ENCODE measurements at regions not wholly inside any gene's neighbourhood (a gene's known extent, or its start where the extent isn't known, plus 50 kb on each side); places are given as distances from the start of the nearest gene placed in this dataset.
"Not testable (repeated sequence)": the region's sequence is repeated elsewhere in the genome, so short reads cannot be mapped to it uniquely, and the experiment has no call there.

DNA sequence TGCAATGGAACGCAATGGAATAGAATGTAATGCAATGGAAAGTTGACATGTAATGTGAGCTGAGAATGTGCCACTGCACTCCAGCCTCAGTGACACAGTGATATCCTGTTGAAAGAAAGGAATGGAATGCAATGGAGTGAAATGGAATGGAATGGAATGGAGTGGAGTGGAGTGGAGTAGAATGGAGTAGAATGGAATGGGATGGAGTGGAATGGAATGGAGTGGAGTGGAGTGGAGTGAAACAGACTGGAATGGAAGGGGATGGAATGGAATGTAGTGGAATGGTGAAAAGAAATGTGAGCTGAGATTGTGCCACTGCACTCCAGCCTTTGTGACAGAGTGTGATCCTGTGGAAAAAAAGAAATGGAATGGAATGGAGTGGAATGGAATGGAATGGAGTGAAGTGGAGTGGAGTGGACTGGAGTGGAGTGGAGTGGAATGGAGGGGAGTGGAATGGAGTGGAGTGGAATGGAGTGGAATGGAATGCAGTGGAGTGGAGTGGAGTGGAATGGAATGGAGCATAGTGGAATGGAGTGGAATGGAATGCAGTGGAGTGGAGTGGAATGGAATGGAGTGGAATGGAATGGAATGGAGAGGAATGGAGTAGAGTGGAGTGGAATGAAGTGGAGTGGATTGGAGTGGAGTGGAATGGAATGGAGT lies 604.2 kb downstream of the TP53TG3F start:
- TF ChIP-seq CTCF (conservative IDR thresholded peaks at IDR 0.05; ENCODE audit: low read depth, low read length); EZH2 (IDR thresholded peaks at IDR 0.05; ENCODE audit: borderline replicate concordance, low read depth, low read length, poor library complexity, severe bottlenecking): not testable (repeated sequence)

Data from A673 (cell line).